ENCODE measurements at regions not wholly inside any gene's neighbourhood (a gene's known extent, or its start where the extent isn't known, plus 50 kb on each side); places are given as distances from the start of the nearest gene placed in this dataset.
A peak's percentile ranks its signal among the peaks of the same experiment; 100 is the strongest.
"Not testable (repeated sequence)": the region's sequence is repeated elsewhere in the genome, so short reads cannot be mapped to it uniquely, and the experiment has no call there.

DNA sequence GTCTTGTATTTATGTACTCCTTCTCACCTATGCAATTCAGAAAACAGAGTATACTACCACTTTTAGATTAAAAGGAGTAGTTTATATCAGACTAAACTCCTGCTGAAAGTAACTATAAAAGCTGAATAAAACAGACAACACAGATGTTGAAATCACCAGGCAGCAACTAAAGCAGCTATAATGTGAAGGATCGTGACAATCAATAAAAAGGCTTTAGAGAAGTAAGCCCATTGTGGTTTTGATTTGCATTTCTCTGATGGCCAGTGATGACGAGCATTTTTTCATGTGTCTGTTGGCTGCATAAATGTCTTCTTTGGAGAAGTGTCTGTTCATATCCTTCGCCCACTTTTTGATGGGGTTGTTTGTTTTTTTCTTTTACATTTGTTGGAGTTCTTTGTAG lies 152.1 kb upstream of the MB21D2 start:
- H3K36me3 ChIP-seq (ENCODE audit: control insufficient read depth in 3 of 3, insufficient read depth in 2 of 3, low read depth in 1 of 3, low read length in 3 of 3); H3K27me3 ChIP-seq (ENCODE audit: control insufficient read depth in 3 of 3, insufficient read depth in 3 of 3, low read length in 3 of 3); H3K9me3 ChIP-seq (ENCODE audit: control insufficient read depth in 2 of 2, insufficient read depth in 1 of 2, low read depth in 1 of 2, low read length in 1 of 2); DNase-seq; H3K4me3 ChIP-seq (ENCODE audit: low read depth in 1 of 3, low read length in 3 of 3); H3K4me1 ChIP-seq (ENCODE audit: control insufficient read depth in 3 of 3, insufficient read depth in 2 of 3, low read depth in 1 of 3, low read length in 2 of 3); FAIRE-seq; H3K27ac ChIP-seq (ENCODE audit: low read depth in 1 of 3, low read length in 2 of 3): not testable (repeated sequence)
- 74 to 80% (median 79%) methylated on average over 3 of the region's 3 CpGs for WGBS, 3 donors

DNA sequence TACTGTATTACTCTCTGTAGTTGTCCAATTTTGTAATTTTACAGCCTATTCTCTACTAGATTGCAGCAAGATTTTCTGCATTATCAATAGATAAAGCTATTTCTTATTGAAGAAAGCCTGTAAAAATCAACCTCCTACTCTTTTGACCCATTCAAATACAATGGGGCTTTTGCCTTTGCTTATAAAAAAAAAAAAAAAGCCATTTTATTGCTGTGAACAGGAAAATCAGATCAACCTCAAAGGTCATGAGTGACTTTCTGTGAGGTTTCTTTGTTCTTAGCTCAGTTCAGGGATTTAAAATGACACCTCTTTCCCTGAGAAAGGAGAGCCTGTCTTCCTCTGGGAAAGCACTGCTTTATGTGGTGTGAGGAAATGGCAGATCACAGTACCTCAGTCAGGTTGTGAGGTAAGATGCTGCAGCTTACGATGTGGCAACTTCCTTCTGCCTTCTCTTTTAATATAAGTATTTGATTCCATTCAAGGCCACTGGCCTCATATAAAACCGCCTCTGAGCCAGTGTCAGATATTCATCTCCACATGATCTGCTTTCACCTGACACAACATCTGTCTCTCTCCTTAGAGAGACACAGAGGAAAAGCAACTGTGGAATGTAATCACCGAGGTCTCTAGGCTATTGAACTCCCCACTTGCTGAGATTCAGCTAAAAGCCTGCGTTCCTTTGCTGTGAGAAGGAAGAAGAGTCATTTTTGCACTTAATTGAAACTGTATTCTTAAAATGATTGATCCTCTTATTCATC lies 161.5 kb upstream of the MB21D2 start:
- Histone ChIP-seq H3K9me3 (ENCODE audit: control insufficient read depth in 2 of 2, insufficient read depth in 1 of 2, low read depth in 1 of 2, low read length in 1 of 2) (peaks cover 0 to 4% of the 10 kb centered on the region in 2 donors), H3K4me3 (ENCODE audit: low read depth in 1 of 3, low read length in 3 of 3) (no peak overlapping the region), H3K27ac (ENCODE audit: low read depth in 1 of 3, low read length in 2 of 3) (no peak overlapping the region), H3K36me3 (ENCODE audit: control insufficient read depth in 3 of 3, insufficient read depth in 2 of 3, low read depth in 1 of 3, low read length in 3 of 3) (no peaks in the 10 kb centered on the region), H3K27me3 (ENCODE audit: control insufficient read depth in 3 of 3, insufficient read depth in 3 of 3, low read length in 3 of 3) (no peaks in the 10 kb centered on the region), H3K4me1 (ENCODE audit: control insufficient read depth in 3 of 3, insufficient read depth in 2 of 3, low read depth in 1 of 3, low read length in 2 of 3) (no peaks in the 10 kb centered on the region)
- FAIRE-seq (no peak), DNase-seq (peak in 1 of 2 donors; percentile 20)
- WGBS, 3 donors, result 27 to 36% (median 31%) methylated on average over 4 of the region's 4 CpGs

DNA sequence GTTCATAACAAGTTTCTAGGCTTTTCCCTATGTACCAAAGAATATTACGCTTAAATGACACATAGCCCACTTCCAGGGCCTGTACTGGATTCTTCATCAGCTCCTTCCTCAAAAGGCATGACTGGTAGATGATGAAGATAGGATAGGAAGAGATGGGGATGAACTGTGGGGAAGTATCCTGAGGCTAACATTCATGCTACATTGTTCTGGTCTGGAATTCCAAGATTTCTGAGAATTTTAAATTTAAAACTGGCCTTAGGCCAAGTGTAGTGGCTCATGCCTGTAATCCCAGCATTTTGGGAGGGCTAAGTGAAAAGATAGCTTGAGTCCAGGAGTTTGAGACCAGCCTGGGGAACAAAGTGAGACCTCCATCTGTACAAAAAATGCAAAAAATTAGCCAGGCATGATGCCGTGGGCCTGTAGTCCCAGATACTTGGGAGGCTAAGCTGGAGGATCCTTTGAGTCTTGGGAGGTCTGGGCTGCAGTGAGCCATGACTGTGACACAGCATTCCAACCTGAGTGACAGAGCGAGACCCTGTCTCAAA lies 160.1 kb upstream of the PLAAT1 start:
- FAIRE-seq, result no peak
- H3K27ac ChIP-seq (ENCODE audit: low read depth in 1 of 3, low read length in 2 of 3), result no peak overlapping the region
- peaks cover 0 to 4% of the 10 kb centered on the region in 2 donors for H3K9me3 ChIP-seq (ENCODE audit: control insufficient read depth in 2 of 2, insufficient read depth in 1 of 2, low read depth in 1 of 2, low read length in 1 of 2)
- H3K27me3 ChIP-seq (ENCODE audit: control insufficient read depth in 3 of 3, insufficient read depth in 3 of 3, low read length in 3 of 3), result no peaks in the 10 kb centered on the region
- no peaks in the 10 kb centered on the region for H3K36me3 ChIP-seq (ENCODE audit: control insufficient read depth in 3 of 3, insufficient read depth in 2 of 3, low read depth in 1 of 3, low read length in 3 of 3)
- no peak overlapping the region for H3K4me3 ChIP-seq (ENCODE audit: low read depth in 1 of 3, low read length in 3 of 3)
- 85 to 88% (median 88%) methylated on average over 3 of the region's 3 CpGs for WGBS, 3 donors
- no peaks in the 10 kb centered on the region for H3K4me1 ChIP-seq (ENCODE audit: control insufficient read depth in 3 of 3, insufficient read depth in 2 of 3, low read depth in 1 of 3, low read length in 2 of 3)
- no peak for DNase-seq

DNA sequence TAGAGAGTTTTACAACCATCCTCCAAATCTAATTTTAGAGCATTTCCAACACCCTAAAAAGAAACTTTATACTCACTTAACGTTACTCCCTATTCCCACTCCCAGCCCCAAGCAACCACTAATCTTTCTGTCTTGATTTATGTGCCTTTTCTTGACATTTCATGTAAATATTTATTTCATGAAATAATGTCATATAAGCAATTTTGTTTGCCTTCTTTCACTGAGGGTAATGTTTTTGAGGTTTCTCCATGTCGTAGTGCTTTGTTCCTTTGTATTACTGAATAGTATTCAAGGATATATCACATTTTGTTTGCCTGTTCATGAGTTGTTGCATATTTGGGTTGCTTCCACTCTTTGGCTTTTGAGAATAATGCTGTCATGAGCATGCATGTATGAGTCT lies 155.4 kb upstream of the PLAAT1 start:
- no peak overlapping the region for H3K27ac ChIP-seq (ENCODE audit: low read depth in 1 of 3, low read length in 2 of 3)
- H3K9me3 ChIP-seq (ENCODE audit: control insufficient read depth in 2 of 2, insufficient read depth in 1 of 2, low read depth in 1 of 2, low read length in 1 of 2), result peaks cover 0 to 4% of the 10 kb centered on the region in 2 donors
- 50 to 75% (median 67%) methylated on average over 2 of the region's 2 CpGs for WGBS, 3 donors
- H3K4me1 ChIP-seq (ENCODE audit: control insufficient read depth in 3 of 3, insufficient read depth in 2 of 3, low read depth in 1 of 3, low read length in 2 of 3), result peaks cover 0 to 3% (median 0%) of the 10 kb centered on the region in 3 donors
- no peaks in the 10 kb centered on the region for H3K36me3 ChIP-seq (ENCODE audit: control insufficient read depth in 3 of 3, insufficient read depth in 2 of 3, low read depth in 1 of 3, low read length in 3 of 3)
- H3K4me3 ChIP-seq (ENCODE audit: low read depth in 1 of 3, low read length in 3 of 3), result no peak overlapping the region
- DNase-seq, result no peak
- FAIRE-seq, result no peak
- no peaks in the 10 kb centered on the region for H3K27me3 ChIP-seq (ENCODE audit: control insufficient read depth in 3 of 3, insufficient read depth in 3 of 3, low read length in 3 of 3)

DNA sequence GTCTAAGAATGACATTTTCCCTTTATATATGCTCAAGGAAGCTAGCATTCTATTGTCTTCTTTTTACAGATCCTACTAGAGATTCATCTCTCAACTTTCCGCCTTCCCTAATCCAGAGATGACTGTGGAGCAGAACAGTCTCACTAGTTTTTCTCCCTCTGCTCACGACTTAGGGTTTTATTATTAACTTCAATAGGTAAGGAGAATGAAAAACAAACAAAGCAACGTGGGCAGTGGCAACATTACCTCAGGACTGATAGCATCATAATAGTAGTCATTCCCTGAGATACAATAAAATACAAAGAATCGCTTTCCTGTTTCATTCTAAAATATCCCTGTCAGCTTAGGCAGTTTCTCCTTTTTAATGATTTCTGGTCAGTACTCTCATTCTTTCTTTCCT lies 154.3 kb upstream of the PLAAT1 start:
- DNase-seq, result peak in 1 of 2 donors; percentile 22
- no peaks in the 10 kb centered on the region for H3K36me3 ChIP-seq (ENCODE audit: control insufficient read depth in 3 of 3, insufficient read depth in 2 of 3, low read depth in 1 of 3, low read length in 3 of 3)
- WGBS, 3 donors, result 18 to 38% (median 24%) methylated on average over 4 of the region's 4 CpGs

DNA sequence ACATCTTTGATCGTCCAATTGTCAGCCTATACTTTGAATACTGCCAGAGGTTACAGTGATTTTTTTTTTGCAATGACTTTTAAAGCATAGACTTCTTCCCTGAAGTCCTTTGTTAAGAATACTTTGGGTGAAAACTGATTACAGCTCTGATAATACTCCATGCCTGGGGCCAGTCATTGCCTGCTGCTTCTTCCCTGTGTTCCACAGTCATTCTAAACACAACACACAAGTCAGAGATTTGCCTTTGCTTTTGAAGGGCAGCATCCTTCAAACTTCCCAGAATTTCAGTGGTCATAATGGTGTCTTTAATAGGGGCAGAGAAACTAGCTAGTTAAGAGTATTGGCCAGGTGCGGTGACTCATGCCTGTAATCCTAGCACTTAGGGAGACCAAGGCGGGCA lies 153.7 kb upstream of the PLAAT1 start:
- Histone ChIP-seq H3K4me3 (ENCODE audit: low read depth in 1 of 3, low read length in 3 of 3) (no peak overlapping the region), H3K27me3 (ENCODE audit: control insufficient read depth in 3 of 3, insufficient read depth in 3 of 3, low read length in 3 of 3) (no peaks in the 10 kb centered on the region), H3K36me3 (ENCODE audit: control insufficient read depth in 3 of 3, insufficient read depth in 2 of 3, low read depth in 1 of 3, low read length in 3 of 3) (no peaks in the 10 kb centered on the region), H3K27ac (ENCODE audit: low read depth in 1 of 3, low read length in 2 of 3) (no peak overlapping the region), H3K9me3 (ENCODE audit: control insufficient read depth in 2 of 2, insufficient read depth in 1 of 2, low read depth in 1 of 2, low read length in 1 of 2) (peaks cover 0 to 4% of the 10 kb centered on the region in 2 donors), H3K4me1 (ENCODE audit: control insufficient read depth in 3 of 3, insufficient read depth in 2 of 3, low read depth in 1 of 3, low read length in 2 of 3) (peaks cover 0 to 3% (median 0%) of the 10 kb centered on the region in 3 donors)
- DNase-seq (no peak), FAIRE-seq (no peak)
- 70 to 85% (median 77%) methylated on average over 3 of the region's 3 CpGs for WGBS, 3 donors

More for the DNA sequence above, 154.3 kb upstream of the PLAAT1 start:
- Histone ChIP-seq H3K27me3 (ENCODE audit: control insufficient read depth in 3 of 3, insufficient read depth in 3 of 3, low read length in 3 of 3) (no peaks in the 10 kb centered on the region), H3K27ac (ENCODE audit: low read depth in 1 of 3, low read length in 2 of 3) (no peak overlapping the region), H3K4me3 (ENCODE audit: low read depth in 1 of 3, low read length in 3 of 3) (no peak overlapping the region), H3K9me3 (ENCODE audit: control insufficient read depth in 2 of 2, insufficient read depth in 1 of 2, low read depth in 1 of 2, low read length in 1 of 2) (peaks cover 0 to 4% of the 10 kb centered on the region in 2 donors), H3K4me1 (ENCODE audit: control insufficient read depth in 3 of 3, insufficient read depth in 2 of 3, low read depth in 1 of 3, low read length in 2 of 3) (peaks cover 0 to 3% (median 0%) of the 10 kb centered on the region in 3 donors)
- FAIRE-seq, result no peak

DNA sequence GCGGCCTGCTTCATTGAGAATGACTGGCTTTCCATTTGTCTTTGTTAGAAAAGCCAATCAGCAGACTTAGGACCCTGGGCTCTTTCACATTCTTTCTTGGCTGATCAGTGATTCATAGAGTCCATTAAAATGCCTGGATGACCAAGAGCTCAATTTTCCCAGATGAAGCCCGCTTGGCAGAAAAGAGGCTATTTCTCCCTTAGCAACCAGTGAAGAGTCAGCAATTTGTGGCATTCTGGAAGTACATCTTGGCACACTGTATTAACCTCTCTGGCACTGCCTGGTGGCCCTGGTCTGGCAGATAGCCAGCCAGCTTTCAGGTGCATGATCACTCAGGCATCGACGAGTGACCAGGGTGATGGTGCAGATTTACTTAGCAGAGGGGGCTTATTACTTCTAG lies 145.7 kb upstream of the PLAAT1 start:
- DNase-seq (no peak), FAIRE-seq (no peak)
- H3K4me3 ChIP-seq (ENCODE audit: low read depth in 1 of 3, low read length in 3 of 3), result no peak overlapping the region
- WGBS, 3 donors, result 74 to 80% (median 76%) methylated on average over 4 of the region's 4 CpGs
- no peaks in the 10 kb centered on the region for H3K9me3 ChIP-seq (ENCODE audit: control insufficient read depth in 2 of 2, insufficient read depth in 1 of 2, low read depth in 1 of 2, low read length in 1 of 2)
- no peaks in the 10 kb centered on the region for H3K4me1 ChIP-seq (ENCODE audit: control insufficient read depth in 3 of 3, insufficient read depth in 2 of 3, low read depth in 1 of 3, low read length in 2 of 3)
- no peaks in the 10 kb centered on the region for H3K27me3 ChIP-seq (ENCODE audit: control insufficient read depth in 3 of 3, insufficient read depth in 3 of 3, low read length in 3 of 3)
- H3K36me3 ChIP-seq (ENCODE audit: control insufficient read depth in 3 of 3, insufficient read depth in 2 of 3, low read depth in 1 of 3, low read length in 3 of 3), result no peaks in the 10 kb centered on the region
- no peak overlapping the region for H3K27ac ChIP-seq (ENCODE audit: low read depth in 1 of 3, low read length in 2 of 3)

DNA sequence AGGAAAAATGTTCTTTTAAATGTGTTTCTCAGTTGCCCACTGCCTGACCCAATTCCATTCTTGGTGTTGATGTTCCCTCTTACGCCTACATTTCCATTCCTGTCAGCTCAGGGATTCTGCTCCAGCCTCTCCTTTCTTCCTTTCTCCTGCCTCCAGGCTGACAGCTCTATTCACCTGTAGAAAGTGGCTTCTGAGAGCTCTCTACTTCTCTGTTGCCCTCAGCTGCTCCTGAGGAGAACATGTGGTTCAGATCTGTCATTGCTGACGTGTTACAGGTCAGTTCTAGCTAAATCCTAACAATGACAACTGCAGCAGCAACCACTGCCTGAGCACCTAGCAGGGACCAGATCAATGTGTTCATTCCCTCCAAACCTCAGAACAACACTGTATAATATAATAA lies 144.9 kb upstream of the PLAAT1 start:
- H3K4me3 ChIP-seq (ENCODE audit: low read depth in 1 of 3, low read length in 3 of 3), result no peak overlapping the region
- H3K36me3 ChIP-seq (ENCODE audit: control insufficient read depth in 3 of 3, insufficient read depth in 2 of 3, low read depth in 1 of 3, low read length in 3 of 3), result no peaks in the 10 kb centered on the region
- H3K9me3 ChIP-seq (ENCODE audit: control insufficient read depth in 2 of 2, insufficient read depth in 1 of 2, low read depth in 1 of 2, low read length in 1 of 2), result peaks cover 0 to 1% of the 10 kb centered on the region in 2 donors
- no peak overlapping the region for H3K27ac ChIP-seq (ENCODE audit: low read depth in 1 of 3, low read length in 2 of 3)
- 68 to 74% (median 72%) methylated on average over 2 of the region's 2 CpGs for WGBS, 3 donors
- FAIRE-seq (no peak), DNase-seq (no peak)
- H3K4me1 ChIP-seq (ENCODE audit: control insufficient read depth in 3 of 3, insufficient read depth in 2 of 3, low read depth in 1 of 3, low read length in 2 of 3), result no peaks in the 10 kb centered on the region
- no peaks in the 10 kb centered on the region for H3K27me3 ChIP-seq (ENCODE audit: control insufficient read depth in 3 of 3, insufficient read depth in 3 of 3, low read length in 3 of 3)

Measured in small intestine (tissue), 7 donors.